ENCODE measurements at regions not wholly inside any gene's neighbourhood (a gene's known extent, or its start where the extent isn't known, plus 50 kb on each side); places are given as distances from the start of the nearest gene placed in this dataset.
A peak's percentile ranks its signal among the peaks of the same experiment; 100 is the strongest.
"Not testable (repeated sequence)": the region's sequence is repeated elsewhere in the genome, so short reads cannot be mapped to it uniquely, and the experiment has no call there.

DNA sequence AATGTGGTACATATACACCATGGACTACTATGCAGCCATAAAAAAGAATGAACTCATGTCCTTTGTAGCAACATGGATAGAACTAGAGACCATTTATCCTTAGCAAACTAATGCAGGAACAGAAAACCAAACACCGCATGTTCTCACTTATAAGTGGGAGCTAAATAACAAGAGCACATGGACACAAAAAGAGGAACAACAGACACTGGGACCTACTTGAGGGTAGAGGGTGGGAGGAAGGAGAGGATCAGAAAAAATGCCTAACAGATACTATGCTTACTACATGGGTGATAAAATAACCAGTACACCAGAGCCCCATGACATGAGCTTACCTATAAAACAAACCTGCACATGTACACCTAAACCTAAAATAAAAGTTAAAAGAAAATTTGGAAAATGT is 82.0 kb upstream of the ADRB2 start:
- DNase-seq = not testable (repeated sequence)

DNA sequence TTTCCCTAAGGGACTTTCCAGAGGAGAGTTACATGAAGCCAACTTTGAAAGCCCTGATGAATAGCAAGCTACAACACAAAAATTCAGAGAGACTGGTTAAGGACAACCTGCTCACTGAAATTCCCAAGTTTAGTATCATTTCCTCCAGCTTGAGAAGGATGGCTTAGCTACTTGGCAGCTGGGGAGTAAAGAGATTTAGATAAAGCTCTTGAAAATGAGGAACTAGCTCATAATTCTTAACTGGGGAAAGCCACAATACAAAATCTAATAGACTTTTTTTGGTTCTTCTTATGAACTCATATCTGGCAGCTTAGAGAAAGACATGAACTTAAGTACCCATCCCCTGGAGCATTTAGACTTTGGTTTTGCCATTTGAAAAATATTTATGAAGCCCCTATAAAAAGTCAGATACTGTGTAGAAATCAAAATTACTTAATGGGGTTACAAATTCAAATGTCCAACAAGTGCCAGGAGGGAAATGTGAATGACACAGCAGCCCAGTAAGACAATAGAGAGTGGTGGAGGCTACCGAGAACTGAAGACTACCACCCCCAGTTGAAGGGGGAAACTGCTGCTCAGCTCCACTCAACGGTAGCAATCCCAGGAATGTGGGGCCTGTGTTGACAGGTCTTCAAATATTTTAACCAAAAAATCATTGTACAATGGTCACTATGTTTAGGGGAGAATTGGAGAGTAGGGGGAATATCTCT is 79.4 kb upstream of the ADRB2 start:
- DNase-seq = peak; percentile 69 to 77

GRCh38 chr5:148747536-148747906 is 78.9 kb upstream of the ADRB2 start:
- DNase-seq = no peak

DNA sequence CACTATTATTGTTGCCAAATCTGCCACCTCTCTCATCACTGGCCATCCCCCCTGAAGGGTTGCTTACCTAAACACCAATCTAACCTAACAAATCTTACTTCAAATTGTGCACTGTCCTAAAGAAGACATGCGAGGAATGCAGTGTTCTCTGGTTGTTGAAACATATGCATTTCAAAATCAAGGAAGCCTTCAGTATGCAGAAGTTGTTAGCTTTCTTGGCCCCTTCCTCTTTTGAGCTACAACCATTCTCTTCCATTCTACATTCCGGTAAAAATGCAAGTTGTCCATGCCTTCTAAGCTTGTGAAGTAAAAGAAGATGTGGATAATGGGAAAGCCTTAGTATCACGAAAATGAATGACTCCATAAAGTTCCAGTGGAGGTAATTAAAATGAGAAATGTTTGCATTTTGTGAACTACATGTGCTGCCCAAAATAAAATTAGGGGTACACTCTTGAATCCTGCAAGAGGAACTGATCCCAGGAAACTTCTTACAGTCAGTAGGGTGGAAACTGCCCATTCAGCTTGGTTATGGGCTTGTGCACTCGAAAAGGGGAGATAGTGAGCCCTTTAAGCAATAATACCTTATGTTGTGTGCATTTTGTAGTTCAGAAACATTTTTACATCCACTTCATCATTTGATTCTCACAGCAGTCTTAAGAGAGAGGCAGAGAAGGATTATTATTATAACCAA is 77.6 kb upstream of the ADRB2 start:
- peak; percentile 81 to 92 for DNase-seq

- no peak for DNase-seq
These were observed 75.8 kb upstream of the ADRB2 start for GRCh38 chr5:148750614-148751013.

DNA sequence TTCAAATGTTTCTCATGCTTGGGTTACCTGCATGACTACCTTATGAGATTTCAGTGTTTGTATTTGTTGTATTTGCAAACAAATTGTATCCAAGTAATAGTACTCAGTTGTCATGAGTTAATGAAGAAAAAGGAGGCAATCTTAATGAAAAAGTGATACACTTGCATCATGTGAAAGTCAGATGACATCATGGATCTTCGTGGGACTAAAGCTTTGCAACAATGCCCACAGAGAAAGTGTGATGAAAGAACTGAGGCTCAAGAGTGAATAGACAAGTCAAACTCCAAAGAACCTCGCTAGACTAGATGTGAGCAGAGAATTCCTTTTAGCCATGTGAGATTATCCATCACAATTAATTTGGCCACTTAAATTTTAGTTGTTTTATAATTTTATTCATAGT is 75.4 kb upstream of the ADRB2 start:
- peak; percentile 24 to 25 for DNase-seq

- not testable (repeated sequence) for DNase-seq
These were observed 74.0 kb upstream of the ADRB2 start for GRCh38 chr5:148752375-148752774.

GRCh38 chr5:148759101-148759500 is 67.3 kb upstream of the ADRB2 start:
- peak; percentile 75 to 79 for DNase-seq

DNA sequence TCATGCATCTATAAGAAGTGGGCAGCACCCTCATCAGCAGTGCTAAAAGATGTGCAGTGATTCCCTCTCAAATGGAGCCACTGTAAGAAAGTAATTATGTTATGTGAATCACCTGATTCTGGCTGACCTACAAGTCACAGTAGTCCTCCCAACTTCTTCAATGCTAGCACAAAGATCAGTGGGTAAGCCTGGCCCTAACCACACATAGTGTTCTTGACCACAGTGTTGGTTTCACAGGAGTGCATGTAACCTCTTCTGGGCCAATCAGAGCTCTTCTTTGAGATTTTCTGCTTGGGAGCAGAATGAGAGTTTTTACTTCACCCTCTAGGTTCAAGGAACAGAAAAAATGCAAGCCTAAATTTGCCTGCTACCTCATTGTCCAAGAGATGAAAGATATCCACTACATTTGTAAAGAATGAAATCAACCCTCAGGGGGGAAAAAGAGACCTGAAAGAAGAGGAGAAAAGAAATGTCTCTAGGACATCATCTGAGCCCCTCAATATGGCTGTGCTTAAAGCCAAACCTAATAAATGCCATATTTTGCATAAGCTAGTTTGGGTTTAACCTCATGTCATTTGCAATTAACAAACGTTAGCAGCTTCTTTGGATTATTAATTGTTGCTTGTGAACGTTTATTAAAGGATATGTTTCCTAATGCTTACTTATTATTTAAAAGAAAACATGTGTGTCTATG is 65.3 kb upstream of the ADRB2 start:
- DNase-seq = peak; percentile 38 to 59

DNA sequence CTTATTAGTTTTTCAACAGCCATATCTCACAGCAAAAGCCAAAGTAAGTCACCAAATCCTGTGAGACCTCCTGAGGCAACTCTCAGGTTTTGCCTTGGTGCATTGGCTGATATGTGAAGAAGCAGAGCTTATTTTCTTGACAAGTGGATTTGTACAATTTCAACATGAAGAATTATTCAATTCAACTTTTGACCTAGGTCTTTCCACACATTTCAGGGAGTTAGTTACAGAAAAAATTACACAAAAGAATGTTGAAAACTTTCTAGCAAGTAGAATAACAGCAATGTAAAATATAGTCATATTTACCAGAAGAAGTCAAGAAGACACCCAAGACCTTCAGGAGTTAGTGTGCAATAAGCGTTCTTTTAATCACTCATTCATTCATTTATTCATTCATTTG is 62.4 kb upstream of the ADRB2 start:
- DNase-seq = no peak

- DNase-seq = no peak
These were observed 61.4 kb upstream of the ADRB2 start for GRCh38 chr5:148765061-148765460.

- DNase-seq = peak; percentile 41 to 55
These were observed 57.5 kb upstream of the ADRB2 start for GRCh38 chr5:148768806-148769415.

GRCh38 chr5:148769941-148770340 is 56.5 kb upstream of the ADRB2 start:
- DNase-seq = no peak

DNA sequence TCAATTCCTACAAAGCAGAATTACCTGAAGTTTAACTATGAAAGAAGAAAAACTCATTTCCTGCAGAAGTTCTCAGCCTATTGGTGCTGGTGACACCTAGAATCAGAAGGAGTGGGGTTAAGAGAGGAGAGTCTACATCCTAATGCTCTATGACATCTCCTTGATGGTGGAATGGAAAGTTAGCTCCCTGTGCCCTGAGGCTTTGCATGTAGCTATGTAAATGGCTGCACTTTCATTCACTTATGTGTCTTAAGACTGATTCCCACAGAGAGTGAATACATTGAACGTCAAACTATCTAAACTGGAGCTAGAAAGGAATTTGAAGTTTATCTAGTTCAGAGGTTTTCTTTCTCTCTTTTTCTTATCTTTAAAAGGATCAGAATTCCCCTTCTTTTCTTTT is 52.1 kb upstream of the ADRB2 start:
- DNase-seq = no peak

DNA sequence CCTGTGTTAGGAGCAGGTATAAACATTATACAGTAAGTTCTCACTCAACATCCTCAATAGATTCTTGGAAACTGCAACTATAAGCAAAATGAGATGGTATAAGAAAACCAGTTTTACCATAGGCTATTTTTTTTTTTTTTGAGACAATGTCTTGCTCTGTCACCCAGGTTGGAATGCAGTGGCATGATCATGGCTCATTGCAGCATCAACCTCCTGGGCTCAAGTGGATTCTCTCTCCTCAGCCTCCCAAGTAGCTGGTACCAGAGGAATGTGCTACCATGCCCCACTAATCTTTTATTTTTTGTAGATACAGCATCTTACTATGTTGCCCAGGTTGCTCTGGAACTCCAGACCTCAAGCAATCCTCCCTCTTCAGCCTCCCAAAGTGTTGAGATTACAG is 50.1 kb upstream of the ADRB2 start:
- no peak for DNase-seq
